ENCODE measurements at regions not wholly inside any gene's neighbourhood (a gene's known extent, or its start where the extent isn't known, plus 50 kb on each side); places are given as distances from the start of the nearest gene placed in this dataset.
A peak's percentile ranks its signal among the peaks of the same experiment; 100 is the strongest.

DNA sequence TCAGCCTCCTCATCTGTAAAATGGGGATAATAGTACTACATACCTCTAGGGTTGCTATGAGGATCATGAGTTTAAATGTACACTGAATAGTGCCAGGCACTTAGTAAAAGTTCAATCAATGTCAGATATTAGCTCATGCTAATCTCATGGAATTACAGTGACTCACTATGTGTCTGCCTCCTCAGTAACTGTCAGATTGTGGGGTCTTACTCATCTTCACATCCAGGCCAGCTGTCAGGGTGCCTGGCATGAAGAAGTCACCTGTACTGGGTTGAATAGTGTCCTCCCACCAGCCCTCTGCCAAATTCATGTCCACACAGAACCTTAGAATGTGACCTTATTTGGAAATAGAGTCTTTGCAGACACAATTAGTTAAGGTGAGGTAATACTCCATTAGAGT, 54.3 kb upstream of the STIM2 start:
- DNase-seq (ENCODE audit: low read depth), result peak; percentile 67

DNA sequence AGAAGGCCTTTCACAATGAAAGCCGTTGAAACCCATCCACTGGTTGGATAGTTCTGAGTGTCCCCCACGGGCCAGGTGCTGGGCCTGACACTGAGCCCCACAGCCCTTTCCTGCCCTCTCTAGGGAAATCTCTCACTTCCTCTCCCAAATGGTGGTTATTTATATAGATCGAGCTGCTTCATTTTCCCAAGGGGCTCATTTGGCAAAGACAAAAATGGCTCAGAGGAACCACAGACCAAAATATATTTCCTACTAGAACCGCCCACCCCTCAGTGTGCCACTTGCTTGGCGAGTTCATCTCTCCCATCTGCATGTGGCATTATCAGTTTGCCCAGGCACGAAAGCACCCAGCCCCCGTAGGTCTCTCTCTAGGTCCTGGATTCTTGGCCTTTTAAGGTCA, 53.3 kb upstream of the STIM2 start:
- DNase-seq (ENCODE audit: low read depth), result peak; percentile 71

DNA sequence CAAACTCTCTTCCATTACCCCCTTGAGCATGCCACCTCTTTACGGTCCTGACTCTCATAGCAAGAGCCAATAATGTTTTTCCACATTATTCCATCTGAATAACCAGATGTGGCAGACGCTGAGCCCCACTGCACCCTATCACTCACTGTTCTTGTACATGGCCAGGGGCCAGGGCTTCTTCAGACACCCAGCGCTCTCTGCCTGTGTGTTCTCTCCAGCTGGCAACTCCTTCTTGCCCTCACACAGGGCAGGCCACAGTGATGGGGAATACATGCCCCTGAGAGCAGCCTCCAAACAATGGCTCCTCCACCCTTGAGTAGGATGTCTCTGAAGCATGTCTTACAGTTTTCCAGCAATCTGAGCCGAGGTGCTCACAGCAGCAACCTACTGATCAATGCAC, 50.8 kb upstream of the STIM2 start:
- DNase-seq (ENCODE audit: low read depth), result no peak
